Fibroblast of pulmonary artery (primary cell): ENCODE measurements at regions not wholly inside any gene's neighbourhood (a gene's known extent, or its start where the extent isn't known, plus 50 kb on each side); places are given as distances from the start of the nearest gene placed in this dataset.
"Not testable (repeated sequence)": the region's sequence is repeated elsewhere in the genome, so short reads cannot be mapped to it uniquely, and the experiment has no call there.

Source experiments
- DNase-seq: peaks from one replicate; pipeline ENCODE4 v3.0.0-alpha.2; 2010; ENCODE audit warnings: low read depth
- H3K4me3 ChIP-seq: replicated peaks from 2 replicates; pipeline ENCODE4 v1.5.1; 2011; ENCODE audit warnings: low read depth, mild to moderate bottlenecking, control low read depth, low read length, moderate library complexity
- CTCF ChIP-seq: IDR thresholded peaks from 2 replicates; pipeline ENCODE4 v1.5.1; 2011; ENCODE audit warnings: mild to moderate bottlenecking, control low read depth, low read length, inconsistent platforms; ENCODE audit errors: missing control alignments

- no peak overlapping the region for H3K4me3 ChIP-seq
- no peak for DNase-seq
- no peak for TF ChIP-seq CTCF
Measured at GRCh38 chr14:101289911-101290310, 271.4 kb upstream of the DIO3 start.

GRCh38 chr14:101290611-101291010, 270.7 kb upstream of the DIO3 start:
- no peak for DNase-seq
- no peak overlapping the region for H3K4me3 ChIP-seq
- TF ChIP-seq CTCF: no peak

- TF ChIP-seq CTCF: no peak
- no peak overlapping the region for H3K4me3 ChIP-seq
- no peak for DNase-seq
Measured at GRCh38 chr14:101291390-101291789, 269.9 kb upstream of the DIO3 start.

GRCh38 chr14:101292448-101292847, 268.8 kb upstream of the DIO3 start:
- no peak for DNase-seq
- no peak for TF ChIP-seq CTCF
- H3K4me3 ChIP-seq: no peak overlapping the region

GRCh38 chr14:101293605-101294004, 267.7 kb upstream of the DIO3 start:
- no peak overlapping the region for H3K4me3 ChIP-seq
- TF ChIP-seq CTCF: no peak
- DNase-seq: no peak

- no peak overlapping the region for H3K4me3 ChIP-seq
- no peak for TF ChIP-seq CTCF
- no peak for DNase-seq
Measured at GRCh38 chr14:101294136-101294535, 267.2 kb upstream of the DIO3 start.

- H3K4me3 ChIP-seq, DNase-seq: not testable (repeated sequence)
Measured at GRCh38 chr14:101299781-101300180, 261.5 kb upstream of the DIO3 start.

GRCh38 chr14:101301011-101301410, 260.3 kb upstream of the DIO3 start:
- DNase-seq: no peak
- H3K4me3 ChIP-seq: no peak overlapping the region
- no peak for TF ChIP-seq CTCF

- not testable (repeated sequence) for DNase-seq, H3K4me3 ChIP-seq
Measured at GRCh38 chr14:101307162-101307561, 254.1 kb upstream of the DIO3 start.

- not testable (repeated sequence) for DNase-seq
Measured at GRCh38 chr14:101311186-101311585, 250.1 kb upstream of the DIO3 start.

More at GRCh38 chr14:101311186-101311585, 250.1 kb upstream of the DIO3 start:
- not testable (repeated sequence) for H3K4me3 ChIP-seq
